Keratinocyte (primary cell): ENCODE measurements at regions not wholly inside any gene's neighbourhood (a gene's known extent, or its start where the extent isn't known, plus 50 kb on each side); places are given as distances from the start of the nearest gene placed in this dataset.

ENCODE experiments used
- EZH2 ChIP-seq: IDR thresholded peaks from one replicate; pipeline ENCODE4 v1.6.1; 2012; ENCODE audit warnings: inconsistent platforms, mild to moderate bottlenecking, low read length, moderate library complexity
- TF ChIP-seq, protein P1 (sequence below), 3 experiments: IDR thresholded peaks in 1 of 3; conservative IDR thresholded peaks in 1 of 3; optimal IDR thresholded peaks in 1 of 3; 2 replicates in 2 of 3; 3 replicates in 1 of 3; pipeline versions ENCODE3 to v1.5.1; 2011; ENCODE audit warnings: low read length in 3 of 3, mild to moderate bottlenecking in 3 of 3, moderate library complexity in 2 of 3, control low read depth in 1 of 3, inconsistent platforms in 1 of 3; ENCODE audit not compliant: insufficient read depth in 2 of 3; ENCODE audit errors: extremely low read depth in 1 of 3

DNA sequence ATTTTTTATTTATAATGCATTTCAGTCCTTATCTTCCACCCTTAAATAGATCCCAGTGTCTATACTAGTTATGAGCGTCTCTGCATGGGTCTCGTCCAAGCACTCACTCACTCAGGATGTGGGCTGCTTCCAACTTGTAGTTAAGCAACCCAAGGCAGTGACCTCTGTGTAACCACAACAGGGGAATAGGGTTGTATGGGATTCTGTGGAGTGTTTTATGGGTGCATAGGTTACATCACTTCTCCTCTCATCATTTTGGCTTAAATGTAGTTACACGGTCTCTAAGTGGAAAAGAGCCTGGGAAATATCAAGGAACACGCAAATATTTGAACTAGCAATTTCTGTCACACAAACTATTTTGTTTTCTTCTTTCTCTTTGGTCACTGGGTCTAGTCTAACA lies 931.0 kb downstream of the STIM2 start:
- TF ChIP-seq, protein P1, sequence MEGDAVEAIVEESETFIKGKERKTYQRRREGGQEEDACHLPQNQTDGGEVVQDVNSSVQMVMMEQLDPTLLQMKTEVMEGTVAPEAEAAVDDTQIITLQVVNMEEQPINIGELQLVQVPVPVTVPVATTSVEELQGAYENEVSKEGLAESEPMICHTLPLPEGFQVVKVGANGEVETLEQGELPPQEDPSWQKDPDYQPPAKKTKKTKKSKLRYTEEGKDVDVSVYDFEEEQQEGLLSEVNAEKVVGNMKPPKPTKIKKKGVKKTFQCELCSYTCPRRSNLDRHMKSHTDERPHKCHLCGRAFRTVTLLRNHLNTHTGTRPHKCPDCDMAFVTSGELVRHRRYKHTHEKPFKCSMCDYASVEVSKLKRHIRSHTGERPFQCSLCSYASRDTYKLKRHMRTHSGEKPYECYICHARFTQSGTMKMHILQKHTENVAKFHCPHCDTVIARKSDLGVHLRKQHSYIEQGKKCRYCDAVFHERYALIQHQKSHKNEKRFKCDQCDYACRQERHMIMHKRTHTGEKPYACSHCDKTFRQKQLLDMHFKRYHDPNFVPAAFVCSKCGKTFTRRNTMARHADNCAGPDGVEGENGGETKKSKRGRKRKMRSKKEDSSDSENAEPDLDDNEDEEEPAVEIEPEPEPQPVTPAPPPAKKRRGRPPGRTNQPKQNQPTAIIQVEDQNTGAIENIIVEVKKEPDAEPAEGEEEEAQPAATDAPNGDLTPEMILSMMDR (optimal IDR thresholded peaks at IDR 0.05 in 1 of 3, IDR thresholded peaks at IDR 0.05 in 1 of 3, conservative IDR thresholded peaks at IDR 0.05 in 1 of 3; ENCODE audit: extremely low read depth in 1 of 3, insufficient read depth in 2 of 3, low read length in 3 of 3) = no peak
- TF ChIP-seq EZH2 = no peak
